HG03442 (cell line): ENCODE measurements at regions not wholly inside any gene's neighbourhood (a gene's known extent, or its start where the extent isn't known, plus 50 kb on each side); places are given as distances from the start of the nearest gene placed in this dataset.
"Not testable (repeated sequence)": the region's sequence is repeated elsewhere in the genome, so short reads cannot be mapped to it uniquely, and the experiment has no call there.

Experiments used
- ATAC-seq: cut with Tn5 transposase; IDR thresholded peaks from one replicate; pipeline ENCODE4 v1.9.1; 2021; ENCODE audit warnings: mild to moderate bottlenecking, moderate library complexity; ENCODE audit not compliant: unreplicated experiment

DNA sequence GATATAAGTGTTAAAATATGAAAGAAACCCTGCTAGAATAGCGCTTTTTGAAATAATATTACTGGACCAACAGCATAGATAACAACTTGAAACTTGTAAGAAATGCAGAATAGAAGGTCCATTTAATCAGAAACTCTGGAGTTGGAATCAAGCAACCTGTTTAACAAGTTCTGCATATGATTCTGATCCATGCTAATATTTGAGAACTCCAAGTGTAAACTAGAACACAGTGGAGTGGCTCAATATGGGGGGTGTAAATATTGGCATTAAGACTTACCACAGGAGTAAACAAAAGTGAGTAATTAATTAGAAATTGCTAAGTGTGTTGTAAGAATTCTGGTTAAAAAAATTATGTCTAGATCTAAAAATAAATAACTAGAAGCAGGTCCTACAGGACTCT lies 151.2 kb downstream of the SLITRK1 start:
- ATAC-seq: no peak

DNA sequence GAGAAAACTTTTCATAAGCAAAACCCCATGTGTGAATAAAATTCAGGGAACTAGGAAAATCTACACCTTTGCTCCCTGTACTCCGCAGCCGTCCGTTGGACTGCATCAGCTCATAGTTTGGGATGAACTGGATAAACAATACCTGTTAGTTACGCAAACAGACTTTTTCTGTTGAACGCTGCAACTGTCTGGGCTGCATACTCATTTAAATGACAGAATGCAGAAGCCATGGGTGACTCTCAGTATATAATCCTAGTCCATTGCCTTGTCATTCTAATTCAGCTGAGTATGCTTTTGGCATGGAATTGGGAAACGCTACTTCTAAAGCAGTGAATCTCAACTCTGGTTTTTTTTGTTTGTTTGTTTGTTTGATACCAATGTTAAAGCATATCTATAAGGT lies 151.6 kb downstream of the SLITRK1 start:
- ATAC-seq: no peak

DNA sequence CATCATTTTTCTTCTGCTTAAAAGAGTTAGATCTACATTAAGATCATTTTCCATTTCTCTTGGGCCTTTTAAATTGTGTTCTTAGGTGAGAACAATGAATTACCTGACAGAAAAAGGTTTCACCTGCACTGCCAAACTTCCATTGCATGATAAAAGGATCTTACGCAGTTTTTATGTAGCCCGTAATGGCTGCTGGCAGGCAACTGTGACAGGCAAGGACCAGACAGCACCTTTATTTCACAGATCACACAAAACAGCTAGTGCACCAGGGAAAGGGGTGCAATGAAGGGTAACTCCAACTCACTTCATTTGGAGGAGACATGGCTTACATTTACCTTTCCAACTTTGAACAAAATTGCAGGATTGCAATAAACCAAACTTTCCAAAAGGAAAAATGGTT lies 159.8 kb downstream of the SLITRK1 start:
- no peak for ATAC-seq

DNA sequence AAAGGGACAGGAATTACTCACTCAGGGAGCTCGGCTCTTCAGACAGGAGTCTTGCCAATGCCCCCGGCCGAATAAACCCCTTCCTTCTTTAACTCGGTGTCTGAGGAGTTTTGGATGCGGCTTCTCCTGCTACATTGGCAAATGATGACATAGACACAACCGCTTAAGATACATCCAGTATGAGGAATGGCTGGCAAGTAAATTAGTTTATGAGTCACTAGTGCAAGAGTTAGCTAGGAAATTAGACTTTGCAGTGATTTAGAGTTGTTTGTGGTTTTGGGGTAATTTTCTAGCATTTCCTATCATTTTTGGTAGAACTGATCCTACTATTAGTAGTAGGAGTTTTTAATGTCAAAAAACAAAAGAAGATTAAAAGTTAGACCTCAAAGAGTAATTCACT lies 166.2 kb downstream of the SLITRK1 start:
- ATAC-seq: no peak

DNA sequence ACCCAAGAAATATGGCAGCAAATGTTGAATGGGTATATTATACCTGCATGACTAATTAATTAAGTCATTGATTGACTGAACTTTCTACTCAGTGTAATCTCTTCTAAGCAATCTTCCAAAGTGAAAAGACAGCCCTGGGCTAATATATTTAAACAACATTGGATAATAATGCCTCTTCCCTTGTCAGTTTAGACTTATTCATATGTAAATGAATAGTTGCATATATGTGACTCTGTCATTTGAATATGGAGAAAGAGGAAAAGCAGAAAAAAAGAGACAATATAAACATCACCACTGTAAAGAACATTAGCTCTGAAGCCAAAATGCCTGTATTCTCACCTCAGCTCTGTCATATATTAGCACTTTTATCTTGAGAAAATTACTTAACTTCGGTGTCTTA lies 168.0 kb downstream of the SLITRK1 start:
- no peak for ATAC-seq

DNA sequence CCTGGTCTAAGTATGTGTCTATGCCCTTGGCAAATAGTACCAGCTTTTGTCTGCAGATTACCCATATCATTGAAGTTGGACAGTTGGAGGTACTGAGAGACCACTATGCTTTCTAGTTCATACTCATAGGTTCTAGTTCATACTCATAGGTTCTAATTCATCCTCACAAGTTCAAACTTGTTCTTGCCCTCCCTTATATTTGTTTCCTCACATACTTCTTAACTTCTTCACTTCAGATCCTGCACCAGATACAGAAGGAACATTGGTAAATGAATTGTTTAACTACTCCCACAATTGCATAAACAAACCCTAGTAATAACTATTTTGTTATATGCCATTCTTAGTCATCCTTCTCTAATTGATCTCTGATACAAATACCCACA lies 172.2 kb downstream of the SLITRK1 start:
- no peak for ATAC-seq

DNA sequence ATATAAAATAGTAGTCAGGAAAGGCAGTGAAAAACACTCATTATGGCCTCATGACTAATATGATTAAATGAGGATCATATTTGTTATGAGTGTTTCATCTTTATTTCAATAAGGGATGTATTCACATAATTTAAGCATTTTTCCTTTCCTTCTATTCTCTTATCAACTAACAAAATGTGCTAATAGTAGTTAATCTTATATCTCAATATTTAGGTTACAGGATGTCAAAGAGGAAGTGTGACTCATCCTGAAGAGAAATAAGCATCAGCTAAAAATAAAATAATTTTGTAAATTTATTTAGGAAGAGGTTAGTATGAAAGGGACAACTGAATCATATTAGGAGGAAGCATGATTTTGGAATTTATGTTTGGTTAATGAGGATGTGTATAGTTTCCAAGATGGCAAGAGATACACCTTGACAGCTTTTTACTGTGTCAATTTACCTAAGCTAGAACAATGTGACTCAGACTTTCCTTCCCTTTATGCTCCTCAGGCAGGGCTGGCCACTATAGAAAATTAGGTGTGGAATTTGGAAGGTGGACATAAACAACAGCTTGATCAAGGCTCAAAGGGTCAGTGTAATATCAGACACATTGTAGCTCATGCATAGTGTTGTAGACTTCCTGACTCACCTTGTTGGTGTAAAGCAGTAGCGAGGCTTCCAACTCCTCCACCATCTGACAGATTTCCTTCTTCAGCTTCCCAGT lies 172.7 kb downstream of the SLITRK1 start:
- no peak for ATAC-seq

DNA sequence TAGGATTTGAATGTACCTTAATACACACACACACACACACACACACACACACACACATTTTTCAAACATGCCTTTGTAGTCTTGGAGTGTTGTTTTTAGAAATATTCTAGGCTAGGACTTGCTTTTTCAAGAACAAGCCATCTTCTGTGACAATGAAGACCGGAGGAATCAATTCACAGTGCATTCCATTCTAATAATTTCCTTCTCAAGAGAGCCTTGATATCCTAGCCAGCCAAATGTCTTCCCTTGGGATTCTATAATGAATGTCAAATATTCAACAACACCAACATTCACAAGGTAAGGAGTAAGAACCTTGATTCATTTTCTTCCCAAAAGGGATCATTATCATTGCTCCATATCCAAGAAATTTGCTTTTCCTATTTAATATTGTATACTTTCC lies 180.3 kb downstream of the SLITRK1 start:
- ATAC-seq: no peak

DNA sequence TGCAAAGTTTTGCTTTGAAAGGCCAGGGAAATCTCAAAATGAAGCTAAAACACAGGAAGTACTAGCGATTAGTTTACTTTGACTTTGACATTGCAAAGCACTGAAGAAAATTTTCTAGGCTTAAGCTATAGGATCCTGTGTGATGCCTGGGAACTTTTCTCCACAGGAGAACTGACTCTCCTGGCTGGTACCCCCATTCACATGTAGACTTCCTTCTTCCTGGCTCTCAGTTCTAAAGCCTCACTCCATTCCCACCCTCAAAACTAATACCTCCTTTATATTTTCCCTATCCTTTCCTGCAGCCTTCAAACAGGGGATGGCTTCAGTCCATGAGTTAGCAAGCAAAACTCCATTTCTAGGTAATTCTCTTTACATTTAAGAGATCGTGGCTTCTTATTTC lies 189.5 kb downstream of the SLITRK1 start:
- no peak for ATAC-seq

DNA sequence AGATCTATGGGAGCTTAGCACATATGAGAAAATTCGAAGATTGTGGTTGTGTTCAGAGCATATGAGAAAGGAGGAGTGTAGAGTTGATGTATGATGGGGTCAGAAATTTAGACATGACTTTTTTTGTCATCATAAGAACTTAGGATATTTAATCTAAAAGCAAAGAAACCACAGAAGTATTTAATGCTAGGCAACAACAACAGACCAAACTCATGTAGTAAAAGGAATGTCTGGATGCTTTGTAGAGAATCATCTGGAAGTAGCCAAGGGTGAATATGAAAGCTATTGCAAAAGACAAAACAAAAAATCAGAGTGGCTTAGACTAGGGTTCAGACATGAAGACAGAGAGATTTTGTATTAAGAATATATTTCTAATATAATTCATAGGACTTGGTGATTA lies 190.3 kb downstream of the SLITRK1 start:
- no peak for ATAC-seq

DNA sequence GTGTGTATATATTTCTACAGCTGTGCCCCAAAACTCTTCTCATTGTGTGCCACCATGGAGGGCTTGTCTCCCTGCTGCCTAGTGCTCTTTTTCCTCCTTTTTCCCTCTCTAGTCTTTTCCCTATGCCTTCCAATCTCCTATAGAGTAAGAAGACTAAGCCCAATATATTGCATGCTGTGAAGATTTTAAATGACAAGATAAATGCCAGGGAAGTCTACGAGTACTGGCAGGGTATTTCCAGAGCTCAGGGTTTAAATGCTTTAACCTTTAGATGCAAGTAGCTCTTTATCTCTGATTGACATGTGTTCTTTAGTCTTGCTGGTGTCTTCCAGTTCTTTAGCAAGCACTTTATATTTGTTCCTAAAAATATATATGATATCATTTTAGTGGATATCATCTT lies 200.7 kb downstream of the SLITRK1 start:
- ATAC-seq: no peak

DNA sequence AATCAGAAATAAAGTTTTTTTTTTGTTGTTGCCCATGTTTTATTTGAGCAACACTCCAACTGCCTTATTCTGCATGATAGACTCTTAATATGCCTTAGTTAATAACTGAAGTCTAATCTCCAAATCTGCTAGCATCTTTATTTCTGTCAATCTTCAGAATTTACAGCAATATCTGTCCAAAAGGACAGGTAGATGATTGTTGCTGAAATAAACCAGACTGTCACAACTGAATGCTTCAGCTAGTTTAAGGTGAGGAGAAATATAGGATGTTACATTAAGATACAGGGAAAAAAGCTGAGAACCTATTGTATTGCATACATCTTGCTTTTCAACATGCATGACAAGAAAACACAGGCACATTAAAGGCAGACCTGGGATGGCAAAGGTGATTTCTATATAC lies 204.3 kb downstream of the SLITRK1 start:
- ATAC-seq: no peak

DNA sequence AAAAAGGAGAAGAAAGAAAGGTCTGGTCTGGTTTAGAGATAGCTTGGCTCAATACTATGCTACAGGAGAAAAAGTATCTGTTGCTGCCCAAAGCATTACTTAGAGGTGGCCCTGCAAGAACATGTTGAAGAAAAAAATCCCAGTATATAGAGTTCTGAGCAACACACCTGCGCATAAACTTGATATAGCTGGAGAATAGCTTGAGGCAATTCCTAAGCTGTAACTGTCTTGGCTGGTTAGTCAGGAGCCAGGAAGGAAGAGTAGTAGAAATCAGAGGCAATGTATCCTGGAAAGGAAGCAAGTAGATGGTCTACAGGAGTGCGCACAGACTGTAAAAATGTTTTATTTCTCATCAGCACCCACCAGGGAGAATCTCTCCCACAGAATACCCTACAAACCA lies 209.7 kb downstream of the SLITRK1 start:
- ATAC-seq: no peak

DNA sequence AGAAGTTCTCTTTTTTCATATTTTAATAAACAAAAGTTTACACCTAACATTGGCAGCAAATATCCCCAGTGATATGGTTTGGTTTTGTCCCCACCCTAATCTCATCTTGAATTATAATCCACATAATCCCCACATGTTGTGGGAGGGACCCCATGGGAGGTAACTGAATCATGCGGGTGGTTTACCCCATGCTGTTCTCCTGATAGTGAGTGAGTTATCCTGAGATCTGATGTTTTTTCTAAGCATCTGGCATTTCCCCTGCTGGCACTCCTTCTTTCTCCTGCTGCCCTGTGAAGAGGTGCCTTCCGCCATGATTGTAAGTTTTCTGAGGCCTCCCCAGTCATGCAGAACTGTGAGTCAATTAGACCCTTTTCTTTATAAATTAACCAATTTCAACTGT lies 214.7 kb downstream of the SLITRK1 start:
- ATAC-seq: no peak

DNA sequence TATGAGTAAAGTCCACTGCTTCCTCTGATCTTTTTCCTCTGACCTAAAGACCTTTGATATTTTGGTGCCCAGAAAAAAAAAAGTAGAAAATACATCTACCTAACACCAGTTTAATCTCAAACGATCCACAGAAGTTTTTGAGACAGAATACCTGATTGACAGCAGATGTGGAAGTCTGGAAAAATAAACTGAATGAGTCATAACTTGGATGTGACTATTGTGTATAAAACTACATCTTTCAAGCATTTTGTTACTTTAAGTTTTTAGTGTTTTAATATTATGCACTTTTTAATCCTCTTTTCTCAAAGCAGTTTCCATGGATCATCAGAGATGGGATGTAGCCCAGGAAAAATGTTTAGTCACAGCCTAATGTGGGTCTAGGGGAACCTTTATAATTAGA lies 216.1 kb downstream of the SLITRK1 start:
- no peak for ATAC-seq

DNA sequence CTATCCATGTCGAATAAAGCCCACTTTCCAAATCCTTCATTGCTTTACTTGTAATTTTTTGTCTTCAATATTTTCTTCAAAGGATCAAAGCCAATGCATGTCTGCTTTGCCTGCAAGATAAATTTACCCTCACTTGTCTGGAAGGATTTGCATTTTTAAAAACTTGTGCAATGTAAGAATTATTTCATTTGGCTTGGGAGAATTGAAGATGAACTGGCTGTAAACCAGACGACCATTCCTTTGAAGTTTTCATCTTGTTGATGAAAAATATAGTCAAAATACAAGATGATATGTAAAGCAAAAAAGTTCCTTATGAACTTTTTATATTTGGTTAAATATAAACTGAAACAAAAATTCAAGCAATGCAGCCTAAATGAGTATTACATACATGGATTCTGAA lies 225.0 kb downstream of the SLITRK1 start:
- ATAC-seq: no peak

DNA sequence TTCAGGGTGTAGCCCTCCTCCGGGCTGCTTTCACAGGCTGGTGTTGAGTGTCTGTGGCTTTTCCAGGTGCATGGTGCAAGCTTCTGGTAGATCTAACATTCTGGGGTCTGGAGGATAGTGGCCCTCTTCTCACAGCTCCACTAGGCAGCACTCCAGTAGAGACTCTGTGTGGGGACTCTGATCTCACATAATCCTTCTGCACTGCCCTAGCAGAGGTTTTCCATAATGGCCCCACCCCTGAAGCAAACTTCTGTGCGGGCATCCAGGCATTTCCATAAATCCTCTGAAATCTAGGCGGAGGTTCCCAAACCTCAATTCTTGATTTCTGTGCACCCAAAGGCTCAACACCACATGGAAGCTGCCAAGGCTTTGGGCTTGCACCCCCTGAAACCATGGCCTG lies 239.7 kb downstream of the SLITRK1 start:
- not testable (repeated sequence) for ATAC-seq

DNA sequence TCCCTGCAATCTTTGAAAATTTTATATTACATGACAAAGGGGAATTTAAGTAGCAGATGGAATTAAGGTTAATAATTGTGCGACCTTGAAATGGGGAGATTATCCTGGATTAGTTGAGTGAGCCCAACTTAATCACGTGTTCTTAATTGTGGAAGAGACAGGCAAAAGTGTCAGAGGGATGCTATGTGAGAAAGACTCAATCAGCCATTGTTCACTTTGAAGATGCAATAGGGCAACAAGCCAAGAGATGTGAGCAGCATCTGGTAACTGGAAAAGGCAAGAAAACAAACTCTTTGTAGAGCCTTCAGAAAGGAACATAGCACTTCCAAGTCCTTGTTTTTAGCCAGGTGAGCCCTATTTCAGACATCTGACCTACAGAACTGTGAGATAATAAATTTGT lies 247.7 kb downstream of the SLITRK1 start:
- no peak for ATAC-seq

DNA sequence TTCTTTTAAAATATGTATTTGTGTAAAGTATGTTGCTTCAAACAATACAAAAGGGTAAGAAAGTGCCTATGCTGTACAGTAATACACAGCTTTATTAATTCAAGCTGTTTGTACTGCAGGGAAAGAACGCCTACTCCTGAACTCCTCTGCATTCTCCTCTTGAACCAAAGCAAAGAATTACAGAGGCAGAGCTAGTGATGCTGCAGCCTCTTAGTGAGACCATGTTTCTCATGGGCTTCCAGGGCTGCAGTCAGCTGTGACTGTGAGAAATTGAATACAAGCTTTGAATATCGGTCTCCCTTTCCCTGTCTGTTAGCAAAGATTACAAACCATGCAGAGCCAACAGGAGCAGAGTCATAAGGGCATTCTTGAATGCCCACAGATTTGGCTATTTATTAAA lies 248.5 kb downstream of the SLITRK1 start:
- no peak for ATAC-seq

DNA sequence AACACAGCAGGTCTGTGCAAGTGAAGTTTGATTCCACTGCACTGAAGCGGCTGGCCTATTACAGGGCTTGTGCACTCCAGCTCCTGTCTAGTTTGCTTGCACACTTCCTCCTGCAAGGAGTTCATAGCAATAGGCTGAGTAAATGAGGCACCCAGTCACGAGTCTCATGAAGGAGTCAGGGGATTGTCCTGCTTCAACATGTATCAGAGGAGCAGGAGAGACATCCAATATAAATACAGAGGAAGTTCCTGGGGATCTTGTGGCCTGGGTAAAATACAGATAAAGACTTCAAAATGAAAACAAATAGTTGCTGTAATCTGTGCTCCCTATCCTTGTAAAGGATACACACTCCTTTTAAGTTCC lies 259.9 kb downstream of the SLITRK1 start:
- ATAC-seq: no peak

DNA sequence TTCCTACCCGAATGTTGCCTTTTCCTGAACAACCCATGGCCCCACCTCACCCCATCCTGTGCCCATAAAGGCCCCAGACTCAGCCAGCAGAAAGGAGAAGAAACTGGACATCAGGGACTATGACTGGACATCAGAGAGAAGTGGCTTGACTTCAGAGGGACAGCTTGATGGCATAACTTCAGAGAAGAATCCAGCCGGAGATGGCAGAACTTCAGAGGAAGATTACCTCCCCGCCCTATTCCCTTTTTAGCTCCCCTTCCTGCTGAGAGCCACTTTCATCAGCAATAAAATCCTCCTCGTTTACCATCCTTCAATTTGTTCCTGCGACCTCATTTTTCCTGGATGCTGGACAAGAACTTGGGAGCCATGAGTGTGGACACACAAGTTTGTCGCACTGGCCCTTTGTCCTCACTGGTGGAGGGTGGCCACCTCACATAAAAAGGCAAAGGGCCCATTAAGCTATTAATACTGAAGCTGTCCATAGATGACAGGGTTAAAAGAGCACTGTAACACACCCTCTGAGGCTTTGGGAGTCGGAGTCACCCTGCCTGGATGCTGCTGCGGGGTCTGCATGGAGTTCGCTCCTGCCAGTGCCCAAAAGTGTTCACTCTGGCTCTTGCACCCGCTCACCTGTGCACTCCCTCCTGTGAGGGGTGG lies 260.4 kb downstream of the SLITRK1 start:
- no peak for ATAC-seq

DNA sequence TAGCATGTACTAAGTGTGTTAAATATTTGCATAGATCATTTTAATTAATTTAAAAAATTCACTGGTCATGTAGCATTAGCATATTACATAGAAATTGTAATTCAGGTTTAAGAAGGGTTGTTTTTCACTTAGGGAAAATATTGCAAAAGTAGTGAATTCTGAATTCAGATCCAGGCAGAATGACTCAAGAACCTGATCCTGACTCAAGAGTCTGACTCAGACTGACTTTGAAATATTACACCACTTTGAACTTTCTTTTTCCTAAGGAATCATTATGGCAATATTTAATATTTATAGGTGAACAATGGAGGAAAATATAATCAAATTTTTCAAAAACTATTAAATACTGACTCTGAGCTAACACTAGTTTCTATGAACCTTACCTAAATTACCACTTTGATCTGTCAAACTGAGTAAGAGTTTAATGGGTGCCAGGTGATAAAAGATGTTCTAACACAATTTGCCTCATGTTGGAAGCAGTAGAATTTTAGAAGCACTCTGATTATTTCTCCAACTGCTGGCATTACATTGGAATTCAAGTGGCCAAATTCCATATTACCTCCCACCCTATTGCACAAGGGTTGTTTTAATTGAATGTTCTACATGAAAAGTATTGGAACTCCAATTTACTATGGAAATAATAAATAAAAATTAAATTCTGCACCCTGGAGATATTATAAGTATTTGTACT lies 261.6 kb downstream of the SLITRK1 start:
- no peak for ATAC-seq
